8988T (cell line): ENCODE measurements at regions not wholly inside any gene's neighbourhood (a gene's known extent, or its start where the extent isn't known, plus 50 kb on each side); places are given as distances from the start of the nearest gene placed in this dataset.

Experiments used
- DNase-seq: peaks from one replicate; pipeline ENCODE4 v3.0.0; 2011

DNA sequence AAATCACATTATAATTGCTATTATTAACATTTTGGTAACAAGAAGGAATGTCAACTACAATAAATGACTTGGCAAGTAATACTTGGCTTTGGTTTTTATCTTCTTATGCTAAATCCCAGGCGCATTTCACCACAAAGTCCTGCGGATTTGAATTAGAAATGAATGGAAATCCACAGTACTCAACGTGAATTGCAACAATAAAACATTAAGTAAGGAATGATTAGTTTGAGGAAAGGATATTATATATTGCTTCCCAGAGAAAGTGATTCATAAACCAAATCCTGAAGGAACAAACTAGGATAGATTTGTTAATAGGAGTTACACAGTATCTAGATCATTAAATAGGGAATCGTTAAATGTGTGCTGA is 1089.7 kb downstream of the TRHDE start:
- no peak for DNase-seq

DNA sequence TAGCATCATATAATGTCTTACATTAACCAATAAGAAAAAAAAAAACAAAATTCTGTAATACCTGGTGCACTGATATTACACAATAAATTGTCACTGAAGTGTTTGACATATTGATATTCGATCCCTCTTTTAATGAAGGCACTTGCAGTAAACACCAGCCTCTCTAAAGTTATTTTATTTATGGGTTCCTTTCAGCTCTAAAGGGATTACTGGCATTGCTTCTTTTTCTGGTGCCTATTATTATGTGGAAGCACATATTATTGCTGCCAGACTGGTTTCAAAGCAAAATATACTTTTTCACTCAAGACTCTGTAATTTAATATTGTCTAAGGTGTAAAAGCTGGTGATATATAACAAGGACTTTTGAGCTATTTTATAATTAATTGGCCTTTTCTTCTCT is 1090.5 kb downstream of the TRHDE start:
- no peak for DNase-seq

DNA sequence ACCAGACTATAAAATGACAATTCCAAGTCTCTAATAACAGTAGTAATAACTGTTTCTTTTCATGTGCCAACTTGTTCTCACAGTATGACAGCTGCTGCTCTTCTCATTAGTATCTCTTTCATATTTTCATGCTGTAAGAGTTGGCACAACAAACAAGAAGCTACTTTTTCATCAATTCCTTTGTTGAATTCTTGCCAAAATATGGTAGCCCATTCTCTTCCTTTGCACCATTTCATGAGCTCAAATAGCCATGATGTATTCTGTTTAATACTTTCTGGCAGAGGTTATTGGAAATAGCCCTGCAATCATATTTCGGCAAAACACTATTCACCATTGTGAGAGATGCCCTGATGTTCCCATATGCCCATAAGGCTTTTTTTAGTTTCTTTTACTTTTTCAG is 1100.7 kb downstream of the TRHDE start:
- DNase-seq = no peak

DNA sequence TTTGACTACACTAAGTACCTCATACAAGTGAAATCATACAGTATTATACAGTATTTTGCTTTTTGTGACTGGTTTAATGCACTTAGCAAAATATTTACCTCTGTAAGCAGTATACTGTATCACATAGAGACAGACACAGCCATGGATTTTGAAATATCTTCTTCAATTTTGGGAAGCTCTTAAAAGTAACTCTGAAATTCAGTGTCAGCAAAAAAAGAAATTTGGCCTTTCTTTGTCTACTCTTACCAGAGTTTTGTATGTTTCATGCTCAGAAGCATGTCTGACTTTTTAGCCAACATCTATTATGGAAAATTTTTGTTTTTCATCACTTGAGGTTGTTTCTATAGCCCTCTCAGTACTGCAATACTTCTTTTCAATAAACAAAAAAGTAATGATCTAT is 1102.2 kb downstream of the TRHDE start:
- DNase-seq = no peak

DNA sequence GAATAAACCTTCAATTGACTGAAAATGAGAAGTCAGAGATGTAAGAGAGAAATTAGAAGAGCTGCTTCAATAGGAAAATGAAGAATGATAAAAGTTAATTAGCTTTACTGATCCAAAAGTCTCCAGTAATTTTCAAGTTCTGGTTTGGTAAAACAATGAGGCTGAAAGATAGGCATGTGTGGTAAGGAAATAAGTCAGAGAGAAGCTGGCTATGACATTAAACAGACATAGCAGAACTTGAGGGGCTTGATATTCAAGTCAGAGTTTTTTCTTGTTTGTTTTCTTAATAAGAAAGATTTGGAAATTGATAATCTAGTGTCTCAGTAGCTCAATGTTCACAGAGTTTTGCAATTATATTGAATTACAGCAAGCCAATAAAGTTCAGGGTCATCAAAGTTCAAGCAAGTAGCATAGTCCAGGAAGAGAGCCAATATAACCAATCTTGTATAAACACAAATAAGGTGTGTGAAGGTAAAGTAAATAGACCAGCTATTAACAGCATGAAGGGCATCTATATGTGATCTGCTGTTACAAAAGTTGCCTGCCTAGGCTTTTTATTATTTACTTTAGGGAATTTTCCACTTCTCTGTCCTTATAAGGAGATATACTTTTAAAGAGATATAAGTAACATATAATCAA is 1111.5 kb downstream of the TRHDE start:
- DNase-seq = no peak

DNA sequence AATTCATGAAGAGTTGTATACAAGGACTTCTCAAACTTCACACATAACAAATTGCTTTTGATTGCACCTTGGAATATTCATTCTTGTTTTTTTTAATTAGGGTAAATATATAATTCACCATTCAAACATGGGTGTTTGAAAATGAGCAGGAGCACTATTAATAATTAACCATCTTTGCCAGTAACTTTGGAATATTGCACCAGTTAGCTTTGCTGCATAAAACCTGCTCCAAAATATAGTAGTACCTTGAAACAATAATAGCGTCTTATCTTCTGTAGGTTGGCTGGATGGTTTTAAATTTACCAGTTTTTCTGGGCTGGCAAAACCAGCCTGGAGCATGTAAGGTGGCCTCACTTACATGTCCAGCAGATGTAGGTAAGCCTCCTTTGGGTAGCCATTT is 1112.4 kb downstream of the TRHDE start:
- DNase-seq = no peak

DNA sequence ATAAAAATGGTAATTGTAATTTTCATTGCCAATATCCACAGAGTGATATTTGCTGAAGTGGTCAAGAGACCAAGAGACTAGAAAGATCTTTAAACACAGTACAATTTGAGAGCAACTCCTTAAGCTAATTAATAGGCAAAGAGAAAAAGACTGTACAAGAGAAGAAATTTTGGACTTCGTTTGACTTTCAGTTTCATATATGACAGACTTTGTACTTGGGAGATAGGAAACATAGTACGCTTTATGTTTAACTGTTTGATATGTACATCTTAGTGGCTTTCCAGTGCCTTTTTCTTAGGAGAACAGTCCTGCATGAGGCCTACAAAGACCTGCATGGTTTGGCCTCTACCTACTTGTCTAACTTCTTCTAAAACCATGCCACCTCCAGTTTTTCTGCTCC is 1118.1 kb downstream of the TRHDE start:
- no peak for DNase-seq

DNA sequence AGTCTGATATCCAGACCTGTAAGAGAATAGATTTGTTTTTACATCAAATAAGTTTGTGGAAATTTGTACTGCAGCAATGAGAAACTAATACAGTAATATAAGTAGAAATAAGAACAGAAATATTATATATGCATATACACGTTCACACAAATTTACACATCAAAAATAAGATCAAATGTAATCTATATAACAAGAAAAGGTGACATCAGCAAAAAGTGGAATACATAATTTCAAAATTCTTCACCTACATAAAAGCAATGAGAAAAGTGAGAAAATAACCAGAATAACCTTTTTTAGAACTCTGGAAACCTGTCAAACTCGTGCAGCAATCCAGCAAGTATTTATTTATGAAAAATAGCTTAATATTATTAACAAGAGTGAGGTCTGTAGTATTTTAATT is 1124.6 kb upstream of the ATXN7L3B start:
- no peak for DNase-seq

DNA sequence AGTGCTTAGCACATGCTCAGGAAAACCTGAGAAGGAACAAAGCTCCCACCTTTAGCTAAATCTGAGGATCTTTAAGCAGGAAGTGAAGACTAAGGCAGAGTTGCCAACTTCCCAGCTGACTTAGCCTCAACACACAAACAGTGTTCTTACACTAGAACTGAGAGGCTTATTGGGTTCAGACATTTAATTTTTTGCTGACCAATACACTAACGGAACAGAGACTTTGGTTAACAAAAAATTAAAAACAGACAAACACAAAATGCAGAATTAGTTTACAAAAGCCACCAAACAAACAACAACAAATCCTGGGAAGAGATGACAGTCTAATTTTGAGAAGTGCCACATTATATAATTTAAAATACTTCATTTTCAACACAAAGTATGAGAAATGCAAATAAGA is 1123.7 kb upstream of the ATXN7L3B start:
- no peak for DNase-seq

DNA sequence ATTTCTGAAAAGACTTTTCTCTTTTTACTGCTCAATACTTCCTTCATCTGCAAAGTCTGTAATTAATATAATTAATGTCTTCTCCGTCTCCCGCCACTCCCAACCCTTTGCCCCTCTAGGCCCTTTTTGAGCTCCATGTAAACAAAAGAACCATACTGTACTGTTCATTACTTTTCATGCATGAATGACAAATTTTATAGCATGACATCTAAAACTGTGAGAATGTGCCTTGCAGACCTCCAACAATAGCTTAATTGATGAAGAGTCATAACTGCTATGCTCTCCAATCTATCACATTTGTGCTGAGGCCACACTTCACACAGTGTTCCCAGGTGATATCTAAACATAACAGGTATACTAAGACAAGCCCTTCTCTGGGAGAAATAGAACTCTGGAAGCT is 1122.7 kb upstream of the ATXN7L3B start:
- no peak for DNase-seq

DNA sequence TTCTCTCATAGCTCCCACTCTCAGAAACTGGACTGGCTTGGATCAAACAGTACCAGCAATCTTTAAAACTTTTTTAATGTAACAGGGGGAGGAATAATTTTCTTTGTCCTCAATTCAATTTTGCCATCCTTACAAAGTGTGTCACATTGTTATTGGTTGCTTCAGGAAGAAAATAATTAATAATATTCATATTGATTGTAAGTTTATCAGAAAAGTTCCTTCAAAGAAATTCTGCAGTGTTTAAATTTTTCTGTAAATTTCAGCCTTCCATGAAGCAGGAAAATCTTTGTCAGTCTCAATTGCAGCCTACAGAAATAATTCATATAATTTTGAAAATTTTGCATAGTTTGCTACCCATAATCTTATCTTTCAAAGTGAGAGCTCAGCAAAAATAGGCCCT is 1119.1 kb upstream of the ATXN7L3B start:
- DNase-seq = no peak

DNA sequence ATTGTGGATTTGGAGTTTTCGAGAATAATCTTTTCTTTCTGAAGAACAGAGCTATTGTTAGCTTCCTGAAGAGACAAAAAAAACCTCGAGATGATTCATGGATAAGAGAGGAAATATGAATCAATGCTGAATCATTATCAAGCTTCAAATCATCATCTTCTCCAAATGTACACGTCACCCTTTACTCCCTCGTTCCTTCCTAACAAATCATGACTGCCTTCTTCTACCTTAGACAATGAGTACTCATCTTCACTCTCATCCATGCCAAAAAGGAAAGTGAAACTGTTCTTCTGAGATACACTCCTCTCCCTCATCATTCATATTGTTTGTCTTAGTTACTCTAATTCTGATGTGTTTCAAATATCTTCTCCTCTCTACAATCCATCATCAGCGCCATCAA is 1115.8 kb upstream of the ATXN7L3B start:
- no peak for DNase-seq

DNA sequence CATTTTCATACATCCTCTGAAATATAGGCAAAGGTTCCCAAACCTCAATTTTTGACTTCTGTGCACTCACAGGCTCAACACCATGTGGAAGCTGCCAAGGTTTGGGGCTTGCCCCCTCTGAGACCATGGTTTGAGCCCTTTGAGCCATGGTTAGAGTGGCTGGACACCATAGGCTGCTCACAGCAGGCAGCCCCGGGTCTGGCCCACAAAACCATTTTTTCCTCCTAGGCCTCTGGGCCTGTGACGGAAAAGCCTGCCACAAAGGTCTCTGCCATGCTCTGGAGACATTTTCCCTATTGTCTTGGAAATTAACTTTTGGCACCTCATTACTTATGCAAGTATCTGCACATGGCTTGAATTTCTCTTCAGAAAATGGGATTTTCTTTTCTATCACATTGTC is 1113.2 kb upstream of the ATXN7L3B start:
- no peak for DNase-seq

DNA sequence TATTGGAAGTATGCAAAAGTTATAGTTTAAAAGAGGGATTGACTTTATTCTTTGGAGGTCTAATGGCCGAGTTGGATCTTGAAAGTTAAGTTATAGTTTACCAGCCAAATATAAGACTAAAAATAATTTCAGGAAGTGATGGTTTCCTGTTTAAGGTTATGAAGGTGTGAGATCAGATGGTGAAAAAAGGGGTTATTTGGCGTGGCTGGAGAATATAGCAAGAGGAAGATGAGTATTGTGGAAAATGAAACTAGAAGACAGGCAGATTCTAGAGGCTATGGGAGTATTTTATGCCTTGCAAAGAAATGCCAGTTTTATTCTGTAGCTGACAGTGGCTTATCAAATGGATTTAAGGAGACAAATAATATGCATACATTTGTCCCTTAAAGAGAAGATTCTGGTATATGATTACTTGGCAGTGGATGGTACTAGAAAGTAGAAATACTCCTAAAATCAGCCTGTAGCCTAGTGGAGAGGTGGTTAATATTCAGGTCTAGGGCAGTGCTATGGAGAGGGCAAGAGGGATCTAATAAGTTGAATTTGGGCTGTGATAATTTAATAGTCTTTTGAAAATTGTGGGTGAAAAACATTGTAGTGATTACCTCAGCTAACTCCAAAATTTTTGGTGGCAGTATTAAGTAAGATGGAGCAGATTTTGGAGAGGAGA is 1091.8 kb upstream of the ATXN7L3B start:
- no peak for DNase-seq

DNA sequence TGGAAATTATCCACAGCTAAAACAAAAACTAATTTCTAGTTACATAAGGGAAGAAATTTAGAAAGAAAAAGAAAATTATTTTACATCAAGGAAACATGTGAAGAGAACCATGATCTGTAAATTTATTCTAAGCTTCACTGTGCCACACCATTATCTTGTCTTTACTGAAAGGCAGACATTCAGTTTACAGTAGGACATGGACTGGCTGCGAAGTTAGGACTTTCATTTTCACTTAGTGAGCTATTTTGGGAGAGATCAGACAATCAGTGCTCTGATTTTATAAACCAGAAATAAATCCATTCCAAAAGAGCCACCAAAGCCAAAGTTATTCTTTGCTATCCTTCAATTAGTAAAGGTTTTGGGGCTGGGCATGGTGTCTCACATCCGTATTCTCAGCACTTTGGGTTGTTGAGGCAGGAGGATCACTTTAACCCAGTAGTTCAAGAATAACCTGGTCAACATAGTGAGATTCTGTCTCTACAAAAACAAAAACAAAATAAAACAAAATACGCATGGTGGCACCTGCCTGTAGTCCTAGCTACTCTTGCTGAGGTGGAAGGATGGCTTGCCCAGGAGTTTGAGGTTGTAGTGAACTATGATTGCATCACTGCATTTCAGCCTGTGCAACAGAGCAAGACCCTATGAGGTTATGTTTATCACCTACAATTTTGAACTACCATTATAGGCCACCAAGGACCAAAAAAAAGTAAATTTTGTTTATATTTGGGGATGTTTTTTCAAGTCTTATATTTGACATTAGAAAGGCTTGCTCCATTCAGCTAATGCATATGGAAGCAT is 1084.8 kb upstream of the ATXN7L3B start:
- DNase-seq = no peak

DNA sequence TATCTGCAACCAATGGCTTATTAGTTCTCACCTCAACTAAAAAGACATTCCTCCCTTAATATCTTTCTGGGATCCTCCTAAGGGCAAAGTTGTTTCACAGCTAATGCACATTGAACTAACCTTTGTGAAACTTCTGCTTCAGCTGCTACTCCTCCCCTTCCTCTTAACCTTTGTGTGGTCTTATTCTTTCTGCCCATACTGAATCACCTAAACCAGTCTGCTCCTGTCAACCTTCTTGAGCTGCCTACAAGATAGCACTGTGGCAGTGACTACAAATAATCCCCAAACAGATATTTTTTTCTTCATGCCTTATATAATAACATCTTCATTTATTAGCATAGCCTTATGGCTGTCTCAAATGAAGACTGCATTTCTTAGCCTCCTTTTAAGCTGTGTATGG is 1077.4 kb upstream of the ATXN7L3B start:
- no peak for DNase-seq

DNA sequence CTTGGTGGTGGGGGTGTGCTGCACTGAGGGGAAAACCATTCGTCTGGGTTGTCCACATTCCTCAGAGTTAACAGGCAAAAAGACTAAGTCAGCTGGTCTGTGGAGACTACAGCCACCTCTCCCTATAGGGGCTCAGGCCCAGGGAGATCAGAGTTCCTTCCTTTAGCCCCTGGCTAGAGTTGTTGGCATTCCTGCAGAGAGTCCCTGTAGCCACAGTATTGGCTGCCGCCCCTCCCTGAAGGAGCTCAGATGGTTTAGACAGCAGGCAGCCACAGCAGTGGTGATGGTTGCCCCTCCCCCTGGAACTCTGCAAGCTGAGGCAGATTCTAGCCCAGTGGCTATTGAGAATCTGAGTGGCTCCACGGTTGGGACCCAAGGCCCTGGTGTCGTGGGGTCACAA is 1072.5 kb upstream of the ATXN7L3B start:
- DNase-seq = no peak

DNA sequence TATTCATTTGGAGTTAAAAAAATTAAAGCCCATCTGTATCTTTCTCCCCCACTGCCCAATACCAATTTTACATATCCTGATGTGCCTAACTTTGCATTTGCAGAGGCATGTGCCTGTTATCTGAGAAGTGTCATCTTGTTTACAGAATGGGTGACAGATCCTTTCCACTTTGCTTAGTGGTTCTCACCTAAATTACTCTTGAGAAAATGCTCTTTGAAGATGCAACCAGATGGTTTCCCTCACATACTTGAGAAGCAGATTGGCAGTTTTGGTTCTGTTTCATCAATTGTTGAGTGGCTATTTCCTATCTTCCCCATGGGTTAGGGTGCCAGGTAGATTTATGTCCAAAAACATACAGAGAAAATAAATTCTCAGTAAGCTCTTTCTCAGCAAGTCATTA is 1051.4 kb upstream of the ATXN7L3B start:
- no peak for DNase-seq

DNA sequence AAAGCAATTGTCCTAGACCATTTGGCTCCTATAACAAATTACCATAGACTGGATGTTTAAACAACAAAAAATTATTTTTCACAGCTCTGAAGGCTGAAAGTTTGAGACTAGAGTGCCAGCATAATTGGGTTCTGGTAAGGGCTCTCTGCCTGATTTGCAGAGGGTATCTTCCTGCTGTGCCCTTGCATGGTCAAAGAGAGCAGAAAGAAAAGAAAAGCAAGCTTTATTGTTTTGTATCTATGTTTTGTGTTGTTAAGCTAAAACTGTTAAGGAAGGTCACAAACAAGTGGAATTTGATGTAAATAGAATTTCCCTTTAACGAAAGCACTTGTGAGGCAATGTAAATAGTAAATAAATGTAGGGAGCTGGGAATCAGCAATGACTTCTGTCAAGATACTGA is 1031.0 kb upstream of the ATXN7L3B start:
- DNase-seq = no peak

DNA sequence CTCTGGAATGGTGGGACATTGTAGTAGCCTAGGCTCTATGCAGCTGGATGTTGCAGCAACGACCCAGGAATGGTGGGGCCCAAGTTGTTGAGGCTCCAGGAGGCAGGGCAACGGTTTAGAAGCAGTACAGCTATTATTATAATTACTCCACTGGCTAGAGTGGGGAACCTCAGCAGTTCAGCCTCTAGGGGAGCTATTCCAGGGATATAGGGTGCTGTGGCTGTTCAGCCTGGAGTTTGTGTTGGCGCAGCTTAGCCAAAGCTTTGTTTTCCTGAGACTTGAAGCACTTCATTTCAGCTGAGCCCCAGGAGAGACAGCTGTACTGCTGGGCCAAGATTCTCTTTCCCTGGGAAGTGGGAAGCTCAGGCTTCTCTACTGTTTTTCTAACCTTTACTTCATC is 1023.0 kb upstream of the ATXN7L3B start:
- DNase-seq = no peak

DNA sequence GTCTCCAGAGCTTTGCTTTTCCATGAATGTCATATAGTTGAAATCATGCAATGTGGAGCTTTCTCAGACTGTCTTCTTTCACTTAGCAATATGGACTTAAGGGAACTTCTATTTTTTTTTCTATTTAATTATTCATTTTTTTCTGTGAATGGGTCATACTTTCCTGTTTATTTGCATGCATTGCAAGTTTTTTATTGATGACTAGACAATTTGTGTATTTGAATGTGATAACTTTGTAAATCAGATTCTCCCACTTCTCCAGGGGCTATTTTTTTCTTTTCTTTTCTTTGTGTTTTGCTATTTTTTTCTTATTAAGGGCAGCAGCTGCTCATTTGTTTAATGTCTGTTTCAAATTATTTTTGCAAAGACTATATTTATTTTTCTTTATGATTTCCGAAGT is 1019.8 kb upstream of the ATXN7L3B start:
- DNase-seq = no peak

DNA sequence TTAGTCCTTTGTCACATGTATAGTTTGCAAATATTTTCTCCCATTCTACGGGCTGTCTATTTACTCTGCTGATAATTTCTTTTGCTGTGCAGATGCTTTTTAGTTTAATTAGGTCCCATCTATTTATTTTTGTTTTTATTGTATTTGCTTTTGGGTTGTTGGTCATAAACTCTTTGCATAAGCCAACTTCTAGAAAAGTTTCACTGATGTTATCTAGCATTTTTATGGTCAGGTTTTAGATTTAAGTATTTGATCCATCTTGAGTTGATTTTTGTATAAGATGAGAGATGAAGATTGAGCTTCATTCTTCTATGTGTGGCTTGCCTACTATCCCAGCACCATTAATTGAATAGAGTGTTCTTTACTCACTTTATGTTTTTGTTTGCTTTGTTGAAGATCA is 1008.4 kb upstream of the ATXN7L3B start:
- DNase-seq = no peak

DNA sequence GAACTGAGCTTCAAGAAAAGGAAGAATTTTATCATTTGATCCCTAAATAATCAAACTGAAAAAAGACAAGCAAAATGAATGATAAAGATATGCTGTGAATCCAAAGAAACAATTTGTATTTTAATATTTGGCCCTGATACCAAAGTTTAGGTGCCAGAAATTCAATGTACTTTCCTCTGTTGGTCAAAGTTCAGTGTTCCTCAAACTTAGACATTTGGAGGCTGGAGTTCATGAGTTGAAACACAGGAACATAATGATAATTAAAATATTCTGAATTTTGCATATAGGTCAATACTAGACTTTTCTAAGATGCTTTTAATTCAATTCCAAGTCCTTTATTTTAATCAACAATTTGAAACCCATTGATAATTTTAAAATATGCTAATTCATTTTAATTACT is 1007.7 kb upstream of the ATXN7L3B start:
- no peak for DNase-seq

DNA sequence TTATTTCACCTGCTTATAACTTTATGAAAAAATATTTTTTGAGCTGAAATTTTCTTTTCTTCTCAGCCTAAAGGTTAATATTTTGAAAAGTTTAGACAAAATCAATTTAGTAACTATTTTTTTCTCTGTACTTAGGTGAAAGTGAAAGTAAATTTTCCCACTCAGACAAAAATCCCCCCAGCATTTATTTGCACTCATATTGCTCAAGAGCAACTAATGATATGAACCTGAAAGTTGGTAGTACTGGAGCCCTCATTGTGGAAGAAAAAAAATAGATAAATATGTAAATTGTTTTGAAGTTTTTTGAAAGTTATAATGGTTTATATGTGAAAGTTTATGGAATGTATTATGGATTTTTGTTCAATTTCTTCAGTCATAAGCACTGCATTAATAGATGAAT is 1005.9 kb upstream of the ATXN7L3B start:
- no peak for DNase-seq

DNA sequence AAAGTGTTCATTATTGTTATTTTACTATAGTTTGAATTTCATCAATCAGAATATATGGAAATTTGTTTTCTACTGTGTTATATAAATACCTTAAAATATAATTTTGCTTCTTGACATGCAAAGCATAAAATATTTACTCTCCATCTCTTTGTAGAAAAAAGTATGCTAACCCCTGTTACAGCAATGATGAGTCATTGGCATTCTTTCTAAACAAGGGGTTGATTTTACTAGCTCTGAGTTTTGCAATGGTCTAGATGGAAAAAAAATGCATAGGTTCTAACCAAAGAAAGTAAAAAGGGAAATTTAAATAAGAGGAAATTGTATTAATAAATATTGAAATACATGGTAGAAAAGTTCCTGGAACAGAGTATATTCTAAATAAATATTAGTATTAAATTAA is 990.2 kb upstream of the ATXN7L3B start:
- no peak for DNase-seq
